GM19035 (cell line): ENCODE measurements at regions not wholly inside any gene's neighbourhood (a gene's known extent, or its start where the extent isn't known, plus 50 kb on each side); places are given as distances from the start of the nearest gene placed in this dataset.
"Not testable (repeated sequence)": the region's sequence is repeated elsewhere in the genome, so short reads cannot be mapped to it uniquely, and the experiment has no call there.

Experiments used
- ATAC-seq: cut with Tn5 transposase; IDR thresholded peaks from one replicate; pipeline ENCODE4 v1.9.1; 2021; ENCODE audit not compliant: unreplicated experiment

DNA sequence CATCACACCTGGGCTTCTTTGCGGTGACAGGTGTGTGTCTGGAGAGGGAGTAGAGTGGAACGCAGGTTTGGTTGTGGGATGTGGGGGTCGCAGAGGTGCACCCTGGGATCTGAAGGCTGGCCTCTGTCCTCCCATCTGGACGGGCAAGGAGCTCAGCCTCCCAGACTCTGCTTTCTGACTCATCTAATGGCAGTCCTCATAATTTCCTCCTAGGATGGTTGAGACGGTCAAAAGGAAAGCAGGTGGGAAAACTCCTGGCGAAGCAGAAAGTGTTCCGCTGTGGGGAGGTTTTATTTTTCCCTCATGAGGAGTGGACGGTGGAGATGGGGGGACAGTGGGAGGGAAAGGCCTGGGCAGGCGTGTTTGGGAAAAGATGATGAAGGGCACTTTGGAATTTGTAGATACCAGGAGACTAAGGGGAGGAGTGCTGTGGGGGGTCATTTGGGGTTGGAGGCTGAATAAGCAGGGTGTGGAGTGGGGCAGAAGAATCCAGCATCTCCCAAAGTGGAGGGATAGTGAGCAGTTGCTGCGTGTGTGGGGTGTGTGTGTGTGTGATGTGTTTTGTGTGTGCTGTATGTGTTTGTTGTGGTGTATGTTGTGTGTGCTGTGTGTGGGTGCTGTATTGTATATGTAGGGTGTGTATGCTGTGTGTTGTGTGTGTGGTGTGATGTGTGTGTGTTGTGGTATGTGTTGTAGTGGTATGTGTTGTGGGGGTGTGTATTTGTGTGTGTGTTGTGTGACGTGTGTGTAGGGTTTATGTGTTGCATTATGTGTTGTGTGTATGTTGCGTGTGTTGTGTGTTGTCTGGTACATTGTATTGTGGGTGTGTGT, 97.2 kb upstream of the PODXL start:
- no peak for ATAC-seq

DNA sequence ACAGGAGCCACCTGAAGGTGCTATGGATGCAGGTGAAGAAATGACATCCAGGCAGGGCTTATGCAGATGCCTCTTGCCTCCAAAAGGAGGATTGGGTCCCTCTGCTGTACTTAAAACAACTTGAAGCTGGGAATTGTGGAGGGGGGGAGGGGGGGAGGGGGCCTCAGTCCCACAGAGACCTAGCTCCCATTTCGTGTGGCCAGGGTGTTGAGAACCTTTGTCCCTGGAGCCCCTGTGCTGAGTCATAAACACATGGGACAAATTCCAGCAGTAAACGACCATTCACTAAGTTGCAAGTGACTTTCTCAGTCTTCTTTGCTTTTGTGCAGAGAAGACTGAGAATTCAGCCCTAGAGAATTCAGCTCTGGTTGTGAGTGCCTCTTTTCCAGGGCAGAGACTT, 96.5 kb upstream of the PODXL start:
- no peak for ATAC-seq

DNA sequence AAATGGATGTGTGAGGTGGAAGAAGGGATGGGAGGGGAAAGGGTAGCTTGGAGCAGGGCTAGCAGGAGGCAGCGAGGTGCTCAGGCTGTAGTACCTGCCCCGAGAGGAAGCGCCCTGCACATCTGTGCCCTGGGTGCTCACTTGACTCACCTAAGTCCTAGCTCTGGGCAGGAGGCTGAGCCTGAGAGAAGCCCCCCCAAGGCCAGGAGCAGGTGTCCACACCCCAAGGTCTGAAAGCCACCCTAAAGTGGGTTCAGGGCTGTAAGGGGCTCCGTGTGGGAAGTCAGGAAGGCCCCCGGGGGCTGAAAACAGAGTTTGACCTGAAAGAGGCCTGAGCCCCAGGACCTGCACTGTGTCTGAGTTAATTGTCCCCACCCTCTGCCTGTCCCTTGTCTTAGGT, 95.8 kb upstream of the PODXL start:
- ATAC-seq: no peak

DNA sequence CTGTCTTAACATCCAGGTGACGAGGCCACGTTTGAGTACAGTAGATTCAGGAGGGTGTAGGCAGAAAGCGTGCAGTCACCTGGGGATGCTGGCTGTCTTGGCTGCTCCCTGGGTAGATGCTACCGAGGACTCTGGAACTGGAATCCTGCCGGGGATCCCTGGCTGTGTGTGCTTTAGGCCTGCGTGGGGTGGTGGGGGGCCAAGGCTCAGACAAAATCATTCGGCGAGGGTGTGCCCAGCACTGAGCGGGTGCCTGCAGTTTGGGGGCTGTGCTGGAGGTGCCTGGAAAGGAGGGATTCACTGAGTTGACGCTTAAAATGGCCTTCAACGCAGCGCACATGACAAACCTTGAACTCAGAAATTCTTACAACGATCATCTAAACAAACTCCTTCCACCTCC, 93.5 kb upstream of the PODXL start:
- no peak for ATAC-seq

DNA sequence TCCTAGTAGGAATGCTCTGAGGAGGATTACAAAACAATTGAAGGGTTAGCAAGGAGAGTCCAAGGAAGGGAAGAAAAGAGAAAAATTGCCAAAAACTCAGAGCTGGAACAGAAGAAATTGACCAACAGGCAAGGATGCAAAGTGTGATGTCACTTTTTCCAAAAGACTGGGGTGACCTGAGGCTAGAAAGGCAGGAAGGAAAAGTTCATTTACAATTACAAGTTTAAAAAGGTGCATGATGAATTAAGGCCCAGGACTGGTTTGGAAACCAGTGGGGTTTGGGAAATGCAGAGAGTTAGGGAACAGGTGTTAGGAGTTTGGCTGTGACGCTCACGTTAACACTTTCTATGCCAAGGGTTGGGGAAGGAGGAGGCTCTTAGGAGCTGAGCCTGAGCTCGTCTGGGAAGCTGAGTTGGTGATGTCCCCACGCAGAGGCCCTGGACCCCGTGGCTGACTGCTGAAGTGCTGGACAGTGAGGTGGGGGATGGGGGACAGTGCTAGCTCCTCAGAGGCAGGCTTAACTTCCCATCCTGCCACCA, 92.6 kb upstream of the PODXL start:
- no peak for ATAC-seq

DNA sequence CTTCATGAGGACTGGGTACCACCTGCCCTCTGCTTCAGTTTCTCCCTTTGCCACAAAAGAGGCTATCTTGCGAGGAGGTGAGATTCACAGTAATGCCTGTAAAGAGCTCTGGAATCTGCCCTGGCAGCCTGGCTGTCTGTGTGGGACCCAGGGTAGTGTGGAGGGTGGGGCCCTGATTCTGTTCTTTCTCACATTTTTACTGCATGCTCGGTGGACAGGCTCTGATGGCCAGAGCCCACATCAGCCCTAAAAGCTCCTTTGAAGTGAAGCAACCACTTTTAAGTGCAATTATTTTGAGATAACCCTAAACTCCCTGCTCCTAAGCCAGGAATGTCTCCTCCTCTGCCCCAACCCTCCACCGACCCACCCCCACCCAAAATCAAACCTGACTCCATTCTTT, 92.1 kb upstream of the PODXL start:
- ATAC-seq: no peak

DNA sequence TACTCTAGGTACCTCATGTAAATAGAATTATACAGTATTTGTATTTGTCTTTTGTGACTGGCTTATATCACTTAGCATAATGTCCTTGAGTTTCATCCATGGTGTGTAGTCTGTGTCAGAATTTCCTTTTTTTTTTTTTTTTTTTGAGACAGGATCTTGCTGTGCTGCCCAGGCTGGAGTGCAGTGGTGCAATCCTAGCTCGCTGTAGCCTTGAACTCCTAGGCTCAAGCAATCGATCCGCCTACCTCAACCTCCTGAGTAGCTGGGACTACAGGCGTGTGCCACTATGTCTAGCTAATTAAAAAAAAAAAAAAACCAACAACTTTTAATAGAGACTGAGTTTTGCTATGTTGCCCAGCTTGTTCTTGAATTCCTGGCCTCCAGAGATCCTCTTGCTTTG, 89.8 kb upstream of the PODXL start:
- ATAC-seq: no peak

DNA sequence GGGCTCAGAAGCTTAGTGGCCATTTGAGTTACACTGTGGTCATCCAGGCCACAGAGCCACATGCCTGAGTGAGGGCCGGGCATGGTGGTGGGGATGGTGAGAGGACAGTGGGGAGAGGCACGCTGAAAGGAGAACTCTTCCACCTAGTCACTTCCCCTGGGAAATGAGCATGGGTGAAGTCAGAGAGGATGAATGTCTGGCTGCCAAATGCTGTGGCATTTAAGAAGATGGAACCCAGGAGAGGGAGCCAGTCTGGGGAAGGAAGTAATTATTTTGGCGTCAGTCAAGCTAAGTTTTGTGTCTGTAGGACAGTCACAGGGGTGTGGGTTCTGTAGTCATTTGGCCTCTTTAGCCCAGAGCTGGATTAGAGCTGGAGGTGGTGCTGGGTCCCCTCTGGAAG, 86.0 kb upstream of the PODXL start:
- ATAC-seq: no peak

DNA sequence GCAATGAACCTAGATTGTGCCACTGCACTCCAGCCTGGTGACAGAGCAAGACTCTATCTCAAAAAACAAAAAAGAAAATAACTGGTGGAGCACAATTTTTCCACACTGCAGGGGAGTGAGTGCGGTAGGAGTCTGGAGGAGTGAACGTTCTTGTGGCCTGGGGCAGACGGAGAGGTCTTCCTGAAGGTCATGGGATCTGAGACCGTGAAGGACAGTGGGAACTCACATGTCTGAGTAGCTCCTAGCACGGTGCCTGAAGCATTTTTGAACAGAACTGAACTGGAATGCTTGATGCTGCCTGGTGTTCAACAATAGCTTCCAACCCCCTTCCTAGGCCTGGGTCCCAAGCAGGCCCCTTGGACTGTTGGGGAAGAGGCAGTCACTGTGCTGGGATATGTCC, 84.3 kb upstream of the PODXL start:
- ATAC-seq: no peak

DNA sequence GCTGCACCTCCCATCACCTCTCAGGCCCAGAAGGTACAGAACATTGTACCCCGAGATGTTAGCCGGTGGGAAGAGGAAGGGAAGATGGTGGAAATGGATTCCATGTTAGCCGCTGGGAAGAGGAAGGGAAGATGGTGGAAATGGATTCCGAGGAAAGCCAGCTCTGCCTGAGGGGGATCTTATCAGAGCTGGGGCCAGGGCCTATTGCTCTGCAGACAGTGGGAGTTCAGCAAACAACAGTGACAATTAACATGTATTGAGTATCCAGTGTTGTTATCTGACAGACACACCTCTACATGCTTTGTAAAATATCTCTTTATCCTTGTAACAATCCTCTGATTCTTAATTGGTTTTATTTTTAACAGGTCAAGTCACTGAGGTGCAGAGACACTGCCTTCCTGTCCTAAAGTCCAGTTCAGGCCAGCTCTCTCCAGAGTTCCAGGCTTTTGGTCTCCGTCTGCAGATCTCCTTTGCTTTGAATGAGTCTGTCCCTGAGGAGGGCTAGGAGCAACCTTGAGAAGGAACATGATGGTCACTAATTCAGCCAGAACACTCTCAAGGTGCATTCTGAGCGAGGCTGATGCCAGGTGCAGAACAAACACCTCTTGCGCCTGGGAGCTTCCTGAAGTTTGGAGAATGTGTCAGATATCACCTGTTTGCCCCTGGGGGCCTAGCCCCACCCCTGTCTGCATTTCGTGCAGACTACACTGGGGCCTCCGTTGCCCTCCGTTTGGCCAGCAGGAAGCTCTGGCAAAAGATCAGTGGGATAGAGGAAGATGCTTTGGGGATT, 82.4 kb upstream of the PODXL start:
- no peak for ATAC-seq

DNA sequence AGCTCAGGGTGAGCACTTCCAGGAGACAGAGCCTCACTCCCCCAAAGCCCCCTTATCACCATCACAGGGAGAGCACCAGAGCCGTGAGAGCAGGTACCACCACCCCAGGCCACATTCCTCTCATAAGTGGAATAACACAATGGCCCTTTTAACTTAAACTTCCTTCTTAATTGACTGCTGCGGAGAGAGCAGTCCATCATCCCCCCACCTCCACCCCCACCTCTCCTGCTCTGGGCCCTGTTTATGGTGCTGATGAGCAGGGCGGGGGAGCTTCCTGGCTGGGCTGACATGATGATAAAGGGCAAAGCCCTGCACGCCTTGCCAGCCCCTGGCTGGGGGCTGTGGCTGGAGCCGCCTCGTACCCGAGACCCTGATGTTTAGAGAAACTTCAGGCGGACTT, 81.4 kb upstream of the PODXL start:
- no peak for ATAC-seq

DNA sequence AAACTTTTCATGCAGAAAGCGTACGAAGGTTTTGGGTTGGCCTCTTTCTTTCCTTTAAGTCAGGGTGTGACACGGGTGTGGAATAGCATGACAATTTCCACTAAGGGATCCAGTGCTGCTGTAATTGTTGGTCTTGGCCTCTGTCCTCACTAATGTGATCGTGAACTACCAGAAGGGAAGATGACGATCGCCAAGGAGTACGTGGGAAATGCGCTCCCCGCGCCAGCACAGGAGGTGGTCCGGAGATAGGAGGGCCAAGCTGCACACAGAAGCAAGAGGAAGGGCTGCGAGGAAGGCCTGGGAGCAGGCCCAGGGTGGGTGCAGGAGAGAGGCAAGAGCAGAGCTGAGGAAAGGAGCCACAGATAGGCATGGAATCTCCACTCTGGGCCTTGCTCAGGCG, 79.7 kb upstream of the PODXL start:
- ATAC-seq: no peak

DNA sequence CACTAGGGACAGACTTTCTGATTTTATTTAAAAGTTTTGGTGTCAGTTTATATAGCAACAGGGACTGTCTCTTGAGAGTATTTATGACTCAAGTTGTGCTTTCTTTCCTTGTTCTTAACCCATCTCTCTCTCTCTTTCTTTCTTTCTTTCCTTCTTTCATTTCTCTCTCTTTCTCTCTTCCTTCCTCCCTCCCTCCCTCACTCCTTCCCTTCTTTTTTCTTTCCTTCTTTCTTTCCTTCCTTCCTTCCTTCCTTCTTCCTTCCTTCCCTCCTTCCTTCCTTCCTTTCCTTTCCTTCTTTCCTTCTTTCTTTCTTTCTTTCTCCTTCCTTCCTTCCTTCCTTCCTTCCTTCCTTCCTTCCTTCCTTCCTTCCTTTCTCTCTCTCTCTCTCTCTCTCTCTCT, 77.8 kb upstream of the PODXL start:
- ATAC-seq: not testable (repeated sequence)

DNA sequence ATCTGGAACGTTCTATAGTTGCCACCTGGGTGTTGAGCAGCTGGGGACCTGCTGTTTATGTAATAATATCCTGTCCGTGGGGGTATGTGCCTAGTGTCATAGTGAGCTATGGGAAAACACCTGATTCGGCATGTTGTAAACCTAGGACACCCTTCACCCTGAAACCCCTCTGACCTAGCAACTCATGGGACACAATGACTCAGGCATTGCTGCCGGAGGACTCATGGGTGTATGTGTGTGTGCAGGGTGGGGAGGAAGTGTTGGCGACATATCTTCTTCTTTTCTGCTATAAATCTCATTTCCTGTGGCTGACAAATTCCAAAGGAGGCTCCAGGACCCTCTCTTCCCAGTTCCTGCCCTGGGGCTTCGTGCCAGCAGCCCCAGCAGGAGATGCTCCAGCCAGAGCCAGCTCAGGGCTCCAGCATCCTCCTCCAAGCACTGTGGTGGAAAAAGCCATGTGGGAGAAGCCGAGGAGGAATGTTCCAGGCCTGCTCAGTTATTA, 77.0 kb upstream of the PODXL start:
- no peak for ATAC-seq

DNA sequence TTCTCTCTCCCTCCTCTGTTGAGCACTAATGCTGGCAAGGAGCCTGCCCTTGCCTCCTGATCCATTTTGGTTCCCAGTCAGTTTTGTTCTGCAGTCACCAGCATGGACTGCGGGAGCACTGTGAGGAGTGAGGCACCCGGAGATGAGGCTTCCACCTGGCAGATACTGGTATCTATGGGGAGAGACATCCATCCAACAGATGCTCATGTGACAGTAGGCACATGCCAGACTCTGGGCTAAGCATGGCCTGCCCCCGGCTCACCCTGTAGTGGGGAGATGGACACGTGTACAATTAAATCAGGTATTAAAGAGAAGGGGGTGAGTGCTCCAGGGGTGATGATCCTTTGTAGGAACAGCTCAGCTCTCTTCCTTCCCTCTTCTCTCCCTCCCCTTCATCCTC, 74.0 kb upstream of the PODXL start:
- ATAC-seq: no peak

DNA sequence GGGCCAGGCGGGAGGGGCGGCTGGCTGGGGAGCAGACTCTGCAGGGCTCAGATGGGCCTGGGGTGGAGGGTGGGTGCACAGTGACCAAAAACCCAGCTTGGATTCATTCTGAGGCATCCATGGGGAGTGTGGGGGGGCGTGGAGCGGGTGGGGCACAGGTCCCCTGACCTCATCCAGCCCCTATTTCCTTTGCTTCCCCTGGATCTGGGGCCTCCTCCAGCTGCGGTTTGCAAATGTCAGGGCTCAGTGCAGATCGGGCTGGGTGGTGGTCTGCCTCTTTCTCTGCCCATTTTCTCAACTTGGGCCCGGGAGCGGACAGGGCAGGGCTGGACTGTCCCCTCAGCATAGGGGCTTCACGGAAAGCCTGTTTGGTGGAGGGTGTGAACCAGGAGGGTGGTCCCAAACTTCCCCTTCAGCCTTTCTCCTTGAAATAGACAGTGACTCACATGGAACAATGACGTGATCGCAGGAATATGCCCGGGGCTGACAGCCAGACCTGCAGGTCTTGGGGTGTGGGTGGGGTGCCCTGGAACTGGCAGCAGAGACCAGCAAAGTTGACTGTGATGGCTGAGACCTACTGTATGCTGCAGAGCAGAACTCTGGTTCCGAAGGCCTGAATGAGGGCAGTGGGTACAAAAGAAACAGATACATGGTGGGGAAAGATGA, 72.9 kb upstream of the PODXL start:
- ATAC-seq: no peak

DNA sequence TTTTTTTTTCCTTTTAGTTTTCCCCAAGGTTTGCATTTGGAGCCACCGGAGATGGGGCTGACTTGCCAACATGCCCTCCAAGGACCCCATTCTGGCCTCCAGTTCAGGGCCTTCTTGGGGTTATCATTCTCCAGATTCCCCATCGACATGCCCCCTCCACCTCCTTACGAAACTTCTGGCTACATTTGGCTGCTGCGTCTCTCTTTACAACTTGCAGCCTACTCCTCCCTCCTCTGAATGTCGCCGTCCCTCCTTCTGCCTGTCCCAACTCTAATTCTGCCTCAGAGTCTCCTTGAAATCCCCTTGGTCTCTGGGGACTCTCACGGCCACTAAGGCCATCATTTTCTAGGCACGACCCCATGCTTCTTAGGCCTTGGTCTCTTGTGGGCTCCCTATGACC, 72.2 kb upstream of the PODXL start:
- ATAC-seq: no peak

DNA sequence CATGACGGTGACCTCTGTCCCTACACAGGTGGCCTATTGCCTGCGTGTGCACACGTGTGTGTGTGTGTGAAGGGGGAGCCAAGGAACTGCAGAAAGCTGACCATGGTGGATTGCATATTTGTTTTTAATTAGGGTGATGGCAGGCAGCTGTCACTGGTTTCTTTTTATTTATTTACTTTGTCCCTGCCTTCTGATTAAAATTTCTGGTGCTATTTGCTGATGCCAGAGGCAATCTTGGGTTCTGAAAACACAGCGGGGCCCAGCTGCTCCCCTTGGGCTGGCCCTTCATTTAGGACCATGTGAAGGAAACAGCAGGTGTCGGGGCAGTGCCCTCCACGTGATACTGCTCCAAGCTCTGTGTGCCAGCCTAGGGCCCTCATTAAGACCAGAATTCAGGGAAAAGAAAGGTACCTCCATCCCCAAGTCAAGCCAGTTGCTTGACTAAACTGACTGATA, 71.3 kb upstream of the PODXL start:
- ATAC-seq: no peak

DNA sequence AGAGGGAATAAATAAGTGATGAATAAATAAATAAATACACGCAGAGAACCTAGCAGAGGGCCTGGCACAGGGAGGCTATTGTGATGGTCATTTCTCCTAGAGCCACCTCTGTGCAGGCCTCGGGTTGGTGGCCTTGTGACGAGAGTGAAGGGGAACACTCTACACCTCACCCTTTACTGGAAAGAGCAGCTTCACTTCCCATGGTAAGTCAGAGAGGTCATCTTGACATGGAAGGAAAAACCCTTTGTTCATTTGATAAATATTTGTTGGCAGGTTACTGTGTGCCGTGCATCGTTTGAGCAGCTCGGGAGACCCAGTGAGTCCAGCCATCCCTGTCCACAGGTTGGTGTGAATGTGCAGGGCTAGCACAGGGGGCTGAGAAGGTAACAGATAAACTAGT, 70.2 kb upstream of the PODXL start:
- no peak for ATAC-seq

DNA sequence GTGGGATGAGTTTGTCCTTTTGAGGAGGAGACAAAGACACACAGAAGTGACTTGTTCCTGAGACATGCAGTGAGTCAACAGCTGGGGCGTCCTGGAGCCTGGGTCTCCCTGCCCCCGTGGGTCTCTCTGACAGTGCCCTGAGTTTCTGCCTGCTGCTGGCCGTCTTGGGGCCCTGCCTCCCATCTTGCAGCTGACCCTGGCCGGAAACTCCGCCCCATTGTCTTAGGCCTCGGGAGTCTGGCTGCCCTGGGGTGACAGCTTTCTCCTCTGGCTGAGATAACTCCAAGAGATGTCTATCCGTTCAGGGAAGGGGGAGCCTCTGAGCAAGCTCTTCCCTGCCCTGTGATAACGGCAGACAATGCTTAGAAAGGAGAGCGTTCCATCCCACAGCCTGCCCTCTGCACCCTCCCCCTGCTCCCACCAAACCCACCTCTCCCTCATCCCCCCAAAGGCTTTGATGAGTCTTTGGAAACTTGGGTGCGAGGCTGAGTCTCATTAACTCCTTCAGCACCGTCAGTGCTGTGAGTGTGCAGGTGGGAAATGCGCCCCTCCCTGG, 69.5 kb upstream of the PODXL start:
- ATAC-seq: no peak

DNA sequence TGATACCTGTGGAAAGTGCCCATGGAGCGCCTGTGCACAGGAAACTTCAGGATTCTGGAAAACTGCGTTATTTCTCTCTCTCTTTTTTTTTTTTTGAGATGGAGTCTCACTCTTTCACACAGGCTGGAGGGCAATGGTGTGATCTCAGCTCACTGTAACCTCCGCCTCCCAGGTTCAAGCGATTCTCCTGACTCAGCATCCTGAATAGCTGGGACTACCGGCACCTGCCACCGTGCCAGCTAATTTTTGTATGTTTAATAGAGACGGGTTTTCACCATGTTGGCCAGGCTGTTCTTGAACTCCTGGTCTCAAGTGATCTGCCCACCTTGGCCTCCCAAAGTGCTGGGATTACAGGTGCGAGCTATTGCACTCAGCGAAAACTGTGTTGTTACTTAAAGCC, 68.9 kb upstream of the PODXL start:
- ATAC-seq: not testable (repeated sequence)
